GM21529 (cell line): ENCODE measurements at regions not wholly inside any gene's neighbourhood (a gene's known extent, or its start where the extent isn't known, plus 50 kb on each side); places are given as distances from the start of the nearest gene placed in this dataset.

Experiments
- ATAC-seq: cut with Tn5 transposase; IDR thresholded peaks from one replicate; pipeline ENCODE4 v1.9.1; 2021; ENCODE audit not compliant: unreplicated experiment

DNA sequence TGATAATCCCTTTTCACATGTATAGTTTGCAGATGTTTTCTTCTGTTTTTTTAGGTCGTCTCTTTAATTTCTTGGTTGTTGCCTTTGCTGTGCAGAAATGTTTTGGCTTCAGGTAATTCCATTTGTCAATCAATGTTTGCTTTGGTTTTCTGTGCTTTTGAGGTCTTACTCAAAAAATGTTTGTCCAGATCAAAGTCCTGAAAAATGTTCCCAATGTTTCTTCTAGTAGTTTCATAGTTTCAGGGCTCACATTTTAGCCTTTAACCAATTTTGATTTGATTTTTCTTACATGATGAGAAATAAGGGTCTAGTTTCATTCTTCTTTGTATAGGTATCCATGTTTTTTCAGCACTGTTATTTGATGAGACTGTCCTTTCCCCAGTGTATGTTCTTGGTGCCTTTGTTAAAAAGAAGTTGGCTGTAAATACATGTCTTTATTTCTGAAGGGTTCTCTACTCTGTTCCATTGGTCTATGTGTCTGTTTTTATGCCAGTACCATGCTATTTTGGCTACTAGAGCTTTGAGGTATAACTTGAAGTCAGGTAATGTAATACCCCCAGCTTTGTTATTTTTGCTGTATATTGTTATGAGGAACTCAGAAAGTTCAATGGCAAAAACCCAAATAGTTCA lies 578.7 kb upstream of the SEL1L start:
- no peak for ATAC-seq

GRCh38 chr14:82113007-82113406 lies 579.4 kb upstream of the SEL1L start:
- no peak for ATAC-seq

GRCh38 chr14:82113710-82114109 lies 580.1 kb upstream of the SEL1L start:
- no peak for ATAC-seq

DNA sequence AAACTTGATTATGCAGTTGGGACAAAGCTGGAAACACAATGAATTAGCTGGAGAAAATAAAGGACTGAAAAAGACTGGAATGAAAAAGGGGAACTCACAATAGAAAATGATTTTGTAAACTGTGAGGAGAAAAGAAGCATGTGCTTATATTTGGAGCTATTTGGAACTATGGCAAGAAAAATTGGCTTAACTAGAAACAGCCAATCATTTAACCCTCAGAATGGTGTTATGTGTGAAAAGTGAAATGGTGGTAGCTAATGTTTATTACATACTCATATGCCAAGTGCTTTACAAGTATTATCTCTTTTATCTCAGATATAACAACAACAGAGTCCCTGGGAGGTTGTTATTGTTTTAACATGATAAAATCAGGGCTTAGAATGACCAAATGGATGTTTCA lies 583.1 kb upstream of the SEL1L start:
- ATAC-seq, result no peak

DNA sequence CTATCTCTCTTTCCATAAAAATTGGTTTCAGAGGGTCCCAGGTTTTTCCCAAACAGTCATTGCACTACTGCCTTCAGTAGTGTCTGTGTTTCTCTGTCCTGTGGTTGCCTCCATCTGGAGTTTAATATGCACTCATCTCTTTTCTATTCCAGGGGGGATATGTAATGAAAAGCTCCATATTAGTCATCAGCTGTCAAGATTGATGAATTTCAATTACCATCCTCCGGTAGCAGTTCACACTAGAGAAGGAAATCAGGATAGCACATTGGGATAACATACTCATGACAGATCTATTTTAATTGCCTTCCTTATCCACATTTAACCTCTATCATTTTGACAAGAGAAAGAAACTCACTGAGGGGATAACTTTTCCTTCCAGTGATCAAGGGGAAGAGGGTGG lies 589.0 kb upstream of the SEL1L start:
- no peak for ATAC-seq

DNA sequence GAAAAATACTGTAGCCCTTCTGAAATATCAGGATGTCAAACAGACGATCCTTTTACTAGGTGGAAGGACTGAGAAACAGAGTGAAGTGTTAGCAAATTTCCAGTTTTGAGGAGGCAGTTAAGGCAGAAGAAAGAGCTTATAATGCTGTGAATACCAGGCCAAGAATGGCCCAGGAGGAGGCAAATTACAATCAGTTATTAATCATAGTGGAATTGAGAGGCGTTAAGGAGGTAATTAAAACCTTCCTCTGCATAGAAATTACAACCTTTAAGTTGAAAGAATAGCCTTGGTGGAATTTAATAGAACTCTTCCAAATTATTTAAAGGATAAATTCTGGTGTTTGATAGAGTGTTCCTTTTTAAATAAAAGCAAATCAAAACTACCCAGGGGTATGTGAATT lies 590.9 kb upstream of the SEL1L start:
- ATAC-seq, result no peak

DNA sequence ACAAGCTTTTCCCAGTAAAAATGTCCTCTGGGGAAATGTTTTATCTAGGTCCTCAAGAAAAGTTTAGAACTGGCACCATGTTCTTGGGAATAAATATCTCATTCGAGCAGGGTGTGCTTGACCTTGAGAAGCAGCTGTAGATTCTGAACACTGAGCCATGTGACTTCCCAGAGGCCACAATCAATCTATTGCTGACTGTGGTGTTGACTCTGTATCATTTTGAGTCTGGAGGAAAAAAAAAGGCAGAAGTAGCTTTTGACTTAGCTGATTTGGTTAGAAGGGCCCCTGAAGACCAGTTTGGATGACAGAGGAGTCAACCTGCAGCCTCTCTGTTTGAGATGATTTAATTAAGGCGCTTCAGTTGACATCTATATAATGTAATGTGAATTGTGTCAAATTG lies 592.4 kb upstream of the SEL1L start:
- no peak for ATAC-seq

- no peak for ATAC-seq
These were observed 600.8 kb upstream of the SEL1L start for GRCh38 chr14:82134411-82134810.

DNA sequence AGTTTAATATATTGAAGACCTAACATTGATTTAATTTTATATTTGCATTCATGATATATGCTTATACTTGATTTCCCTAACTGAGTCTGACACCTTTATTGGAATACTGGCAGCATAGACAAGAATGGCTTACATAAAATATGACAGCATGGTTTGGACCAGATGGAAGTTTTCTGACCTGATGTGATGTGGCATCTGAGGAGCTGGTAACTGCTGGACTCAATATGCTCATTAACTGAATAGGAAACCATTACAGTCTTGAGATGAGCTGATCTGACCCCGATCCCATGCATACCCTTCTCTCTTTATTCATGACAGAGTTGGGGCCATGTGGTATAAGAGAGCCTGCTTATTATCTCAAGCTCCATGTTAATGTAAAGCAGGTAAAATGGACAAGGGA lies 604.8 kb upstream of the SEL1L start:
- ATAC-seq, result no peak

DNA sequence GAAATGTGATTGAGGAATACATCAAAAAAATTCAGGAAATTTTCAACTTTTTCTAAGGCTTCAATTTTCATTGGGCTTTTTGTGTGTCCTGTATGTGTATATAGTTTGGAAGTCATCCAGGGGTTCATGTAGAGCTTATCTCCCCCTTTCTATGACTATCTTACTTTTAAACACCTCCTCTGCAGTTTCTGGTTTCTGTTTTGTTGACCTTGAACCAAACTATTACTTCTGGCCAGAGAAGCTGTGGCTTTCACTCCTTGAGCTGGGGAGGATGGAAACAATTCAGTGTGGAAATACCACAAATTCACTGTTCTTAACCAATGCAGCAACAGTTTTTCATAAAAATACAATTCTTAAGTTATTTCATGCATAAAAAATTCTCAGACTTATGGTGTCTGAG lies 613.2 kb upstream of the SEL1L start:
- ATAC-seq, result no peak

- no peak for ATAC-seq
These were observed 620.0 kb upstream of the SEL1L start for GRCh38 chr14:82153689-82154088.

- ATAC-seq, result no peak
These were observed 626.0 kb upstream of the SEL1L start for GRCh38 chr14:82159624-82160023.

- ATAC-seq, result no peak
These were observed 646.5 kb upstream of the SEL1L start for GRCh38 chr14:82180139-82180538.

DNA sequence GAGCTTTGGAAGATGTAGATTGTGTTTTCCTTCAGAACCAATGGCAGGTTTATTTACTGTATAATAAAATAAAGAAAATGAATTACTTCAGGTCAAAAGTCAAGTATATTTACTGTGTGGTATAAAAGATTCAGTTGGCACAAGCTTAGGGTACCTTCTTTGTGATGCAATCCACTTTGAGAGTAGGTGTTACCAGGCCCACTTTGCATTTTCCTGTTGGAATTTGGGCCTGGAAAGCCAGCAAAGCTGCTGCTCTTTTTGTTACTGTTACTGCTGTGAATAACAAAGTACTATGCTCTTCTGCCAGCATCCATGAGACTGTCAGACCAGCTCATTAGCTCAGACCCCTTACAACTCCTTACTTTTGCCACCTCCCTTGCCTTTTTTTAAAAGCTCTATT lies 649.0 kb upstream of the SEL1L start:
- ATAC-seq, result no peak

- ATAC-seq, result no peak
These were observed 657.1 kb upstream of the SEL1L start for GRCh38 chr14:82190742-82191141.

- no peak for ATAC-seq
These were observed 658.7 kb upstream of the SEL1L start for GRCh38 chr14:82192387-82192786.

DNA sequence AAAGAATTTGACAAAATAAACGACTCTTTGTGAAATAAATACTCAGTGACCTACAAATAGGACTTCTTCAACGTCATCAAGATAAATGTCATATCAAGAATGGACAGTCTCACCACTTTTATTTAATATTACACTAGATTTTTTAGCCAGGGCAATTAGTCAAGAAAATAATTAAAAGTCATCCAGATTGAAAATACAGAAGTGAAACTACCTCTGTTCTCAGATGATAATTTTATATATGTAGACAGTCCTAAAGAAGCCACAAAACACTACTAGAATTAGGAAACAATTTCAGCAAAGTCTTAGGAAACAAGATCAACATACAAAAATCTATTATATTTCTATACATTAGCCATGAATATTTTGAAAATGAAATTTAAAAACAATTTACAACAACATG lies 689.6 kb upstream of the SEL1L start:
- ATAC-seq, result no peak

- ATAC-seq, result no peak
These were observed 691.0 kb upstream of the SEL1L start for GRCh38 chr14:82224610-82225009.

DNA sequence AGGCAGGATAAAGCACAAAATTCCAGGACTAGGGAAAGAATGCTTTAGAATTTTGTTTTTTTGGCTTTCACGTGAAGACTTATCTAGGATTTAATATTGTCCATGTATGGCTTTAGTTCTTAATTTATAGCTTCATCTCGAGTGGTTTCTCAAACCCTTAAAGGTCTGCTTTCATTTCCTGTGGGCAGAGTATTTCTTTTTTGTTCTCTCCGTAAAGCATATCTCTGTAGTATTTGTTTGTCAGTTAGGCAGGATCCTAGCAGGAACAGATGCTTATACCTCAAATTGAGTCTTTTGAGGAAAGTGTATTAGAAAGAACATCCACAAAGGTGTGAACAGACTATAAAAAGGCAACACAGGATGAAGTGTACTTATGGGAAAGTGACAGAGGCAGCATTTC lies 697.1 kb upstream of the SEL1L start:
- no peak for ATAC-seq

GRCh38 chr14:82238649-82239048 lies 705.0 kb upstream of the SEL1L start:
- ATAC-seq, result no peak

DNA sequence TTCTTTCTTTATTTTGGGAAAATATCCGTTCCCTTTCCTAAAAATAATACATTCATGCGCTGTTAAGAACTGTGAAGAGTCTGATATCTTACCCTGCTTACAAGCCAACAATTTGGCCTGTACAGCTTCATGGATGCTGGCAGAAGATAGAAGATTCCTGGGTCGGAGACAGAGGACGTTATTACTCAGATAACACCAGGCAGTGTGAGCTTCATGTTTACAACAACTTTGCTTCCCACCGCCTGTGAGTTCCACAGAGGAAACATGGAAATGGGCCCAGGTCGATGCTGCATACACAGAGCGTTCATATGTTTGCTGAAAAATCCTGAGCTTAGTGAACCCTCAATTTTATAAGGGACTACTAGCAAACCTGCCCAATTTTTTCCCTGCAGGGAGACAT lies 705.6 kb upstream of the SEL1L start:
- ATAC-seq, result no peak

DNA sequence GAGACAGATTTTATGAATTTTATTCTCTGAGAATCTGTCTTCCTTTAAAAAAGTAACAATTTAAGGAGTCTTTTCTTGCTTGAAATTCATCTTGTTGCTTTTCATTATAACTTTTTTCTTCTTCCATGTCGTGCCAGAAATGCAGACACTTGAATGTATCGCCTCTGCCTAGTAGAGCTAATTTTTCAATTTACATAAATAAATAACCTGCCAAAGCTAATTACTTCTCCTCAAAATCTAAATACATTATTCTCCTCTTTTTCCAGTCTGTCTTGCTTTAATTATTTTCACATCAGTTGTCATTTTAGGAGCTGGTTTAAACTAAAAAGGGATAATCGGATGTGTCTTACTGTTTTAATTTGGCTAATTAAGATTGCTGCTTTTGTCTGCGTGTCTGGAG lies 711.1 kb upstream of the SEL1L start:
- no peak for ATAC-seq

- no peak for ATAC-seq
These were observed 717.8 kb upstream of the SEL1L start for GRCh38 chr14:82251494-82251893.

GRCh38 chr14:82270286-82270685 lies 736.6 kb upstream of the SEL1L start:
- no peak for ATAC-seq
